ENCODE measurements at regions not wholly inside any gene's neighbourhood (a gene's known extent, or its start where the extent isn't known, plus 50 kb on each side); places are given as distances from the start of the nearest gene placed in this dataset.
"Not testable (repeated sequence)": the region's sequence is repeated elsewhere in the genome, so short reads cannot be mapped to it uniquely, and the experiment has no call there.

DNA sequence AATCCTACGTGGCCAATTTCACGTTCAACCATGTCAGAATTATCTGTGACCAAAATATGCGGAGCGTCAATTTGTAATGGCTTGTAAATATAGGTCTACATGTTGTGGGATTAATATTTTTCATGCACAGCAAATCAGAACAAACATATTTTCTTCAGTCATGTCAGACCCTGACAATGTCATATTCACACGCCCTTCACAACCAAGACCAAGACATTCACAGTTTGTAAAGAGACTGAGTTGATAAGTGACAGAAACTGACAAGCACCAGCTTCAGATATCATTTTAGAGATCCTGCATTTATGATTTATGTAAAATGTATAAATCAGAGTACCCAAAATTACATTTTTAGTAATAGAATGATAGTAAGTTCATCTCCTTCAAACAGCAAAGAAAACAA is 57.3 kb upstream of the NOVA1 start:
- TF ChIP-seq, protein P1, sequence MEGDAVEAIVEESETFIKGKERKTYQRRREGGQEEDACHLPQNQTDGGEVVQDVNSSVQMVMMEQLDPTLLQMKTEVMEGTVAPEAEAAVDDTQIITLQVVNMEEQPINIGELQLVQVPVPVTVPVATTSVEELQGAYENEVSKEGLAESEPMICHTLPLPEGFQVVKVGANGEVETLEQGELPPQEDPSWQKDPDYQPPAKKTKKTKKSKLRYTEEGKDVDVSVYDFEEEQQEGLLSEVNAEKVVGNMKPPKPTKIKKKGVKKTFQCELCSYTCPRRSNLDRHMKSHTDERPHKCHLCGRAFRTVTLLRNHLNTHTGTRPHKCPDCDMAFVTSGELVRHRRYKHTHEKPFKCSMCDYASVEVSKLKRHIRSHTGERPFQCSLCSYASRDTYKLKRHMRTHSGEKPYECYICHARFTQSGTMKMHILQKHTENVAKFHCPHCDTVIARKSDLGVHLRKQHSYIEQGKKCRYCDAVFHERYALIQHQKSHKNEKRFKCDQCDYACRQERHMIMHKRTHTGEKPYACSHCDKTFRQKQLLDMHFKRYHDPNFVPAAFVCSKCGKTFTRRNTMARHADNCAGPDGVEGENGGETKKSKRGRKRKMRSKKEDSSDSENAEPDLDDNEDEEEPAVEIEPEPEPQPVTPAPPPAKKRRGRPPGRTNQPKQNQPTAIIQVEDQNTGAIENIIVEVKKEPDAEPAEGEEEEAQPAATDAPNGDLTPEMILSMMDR (IDR thresholded peaks at IDR 0.05; ENCODE audit: low read depth, low read length), result no peak
- H3K4me3 ChIP-seq (ENCODE audit: low read depth, low read length), result no peak overlapping the region

DNA sequence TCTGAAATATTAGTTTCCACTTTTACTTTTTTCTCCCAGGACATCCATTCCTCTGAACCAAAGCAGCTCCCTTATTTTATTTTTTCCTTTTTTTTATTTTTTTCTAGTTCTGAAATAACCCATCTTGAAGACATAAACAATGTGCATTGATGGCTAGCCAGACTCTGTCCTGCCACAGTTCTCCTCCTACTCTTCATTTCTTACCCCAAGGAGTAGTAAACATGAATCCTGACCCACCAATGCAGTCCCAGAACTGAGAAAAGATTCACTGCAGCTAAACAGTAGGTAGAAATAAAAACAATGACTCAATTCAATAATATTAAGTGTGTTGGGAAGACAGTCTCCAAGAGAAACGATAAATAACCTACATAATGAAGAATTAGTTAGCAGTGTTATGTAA is 65.7 kb upstream of the NOVA1 start:
- TF ChIP-seq, protein P1 (IDR thresholded peaks at IDR 0.05; ENCODE audit: low read depth, low read length), result no peak
- no peak overlapping the region for H3K4me3 ChIP-seq (ENCODE audit: low read depth, low read length)

DNA sequence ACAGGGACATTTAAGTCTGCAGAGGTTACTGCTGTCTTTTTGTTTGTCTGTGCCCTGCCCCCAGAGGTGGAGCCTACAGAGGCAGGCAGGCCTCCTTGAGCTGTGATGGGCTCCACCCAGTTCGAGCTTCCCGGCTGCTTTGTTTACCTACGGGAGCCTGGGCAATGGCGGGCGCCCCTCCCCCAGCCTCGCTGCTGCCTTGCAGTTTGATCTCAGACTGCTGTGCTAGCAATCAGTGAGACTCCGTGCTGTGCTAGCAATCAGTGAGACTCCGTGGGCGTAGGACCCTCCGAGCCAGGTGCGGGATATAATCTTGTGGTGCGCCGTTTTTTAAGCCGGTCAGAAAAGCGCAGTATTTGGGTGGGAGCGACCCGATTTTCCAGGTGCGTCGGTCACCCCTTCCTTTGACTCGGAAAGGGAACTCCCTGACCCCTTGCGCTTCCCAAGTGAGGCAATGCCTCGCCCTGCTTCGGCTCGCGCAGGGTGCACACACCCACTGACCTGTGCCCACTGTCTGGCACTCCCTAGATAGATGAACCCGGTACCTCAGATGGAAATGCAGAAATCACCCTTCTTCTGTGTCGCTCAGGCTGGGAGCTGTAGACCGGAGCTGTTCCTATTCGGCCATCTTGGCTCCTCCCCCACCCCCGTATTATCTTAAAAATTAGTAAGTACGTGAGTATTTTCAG is 81.0 kb upstream of the NOVA1 start:
- not testable (repeated sequence) for H3K4me3 ChIP-seq (ENCODE audit: low read depth, low read length)

DNA sequence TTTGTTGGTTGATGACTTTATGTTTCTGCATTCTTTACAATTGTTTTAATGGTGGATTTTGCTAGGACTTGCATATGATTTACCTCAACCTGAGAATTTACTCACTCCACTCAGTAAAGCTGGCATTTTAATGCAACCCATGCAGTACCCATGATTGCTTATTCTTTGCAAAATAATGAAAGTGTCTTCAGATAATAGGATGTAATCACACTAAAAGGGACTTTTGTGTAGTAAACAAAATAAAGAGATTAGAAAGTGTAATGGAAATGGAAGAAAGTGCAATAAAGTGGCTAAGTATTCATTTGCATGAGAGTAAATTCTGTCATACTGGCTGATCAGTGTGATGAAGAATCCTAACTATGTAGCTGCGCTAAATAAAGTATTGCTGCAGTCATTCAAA is 87.6 kb upstream of the NOVA1 start:
- TF ChIP-seq, protein P1 (IDR thresholded peaks at IDR 0.05; ENCODE audit: low read depth, low read length), result no peak
- no peak overlapping the region for H3K4me3 ChIP-seq (ENCODE audit: low read depth, low read length)

DNA sequence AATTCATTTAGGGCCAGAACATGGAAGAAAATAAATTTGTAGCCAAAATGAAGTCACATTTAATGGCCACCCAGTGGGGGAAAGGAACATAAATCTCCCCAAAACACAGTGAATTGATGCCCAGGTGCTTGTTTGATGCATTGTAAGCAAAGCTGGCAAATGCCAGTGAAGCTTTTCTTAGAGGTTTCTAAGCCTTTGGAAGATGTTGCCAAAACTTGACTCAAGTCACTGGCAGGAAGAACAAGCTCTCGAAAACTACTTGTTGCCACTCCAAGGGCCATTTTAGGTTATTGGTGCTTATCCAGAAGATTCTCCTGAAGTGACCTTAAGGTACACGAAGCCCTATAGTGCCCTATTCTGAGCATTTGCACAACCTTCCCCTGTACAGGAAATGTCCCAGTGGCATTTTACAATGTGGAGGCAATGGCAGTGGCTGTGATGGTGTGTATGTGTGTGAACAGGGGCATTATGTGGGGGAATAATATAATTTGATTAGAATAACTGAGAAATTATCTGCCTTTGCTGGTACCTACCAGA is 89.5 kb upstream of the NOVA1 start:
- H3K4me3 ChIP-seq (ENCODE audit: low read depth, low read length), result no peak overlapping the region
- TF ChIP-seq, protein P1 (IDR thresholded peaks at IDR 0.05; ENCODE audit: low read depth, low read length), result no peak

DNA sequence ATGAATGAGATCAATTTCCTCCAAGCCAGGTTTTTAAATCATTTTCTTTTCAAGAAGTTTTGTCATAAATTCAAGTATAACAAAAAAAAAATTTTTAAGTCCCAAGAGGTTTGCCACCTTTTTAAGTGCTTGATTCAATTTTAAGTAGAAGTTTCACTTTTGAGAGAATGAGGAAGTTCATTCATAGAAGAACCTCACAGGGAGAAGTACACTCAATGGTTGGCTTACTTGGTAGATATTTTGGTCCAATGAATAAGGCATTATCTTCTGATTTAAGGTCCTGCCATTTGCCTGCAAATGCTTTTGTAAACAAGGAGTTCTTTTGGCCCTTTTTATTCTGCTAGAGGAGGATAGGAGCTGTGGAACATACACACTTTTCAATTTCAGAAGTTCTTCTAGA is 96.7 kb upstream of the NOVA1 start:
- no peak overlapping the region for H3K4me3 ChIP-seq (ENCODE audit: low read depth, low read length)
- TF ChIP-seq, protein P1 (IDR thresholded peaks at IDR 0.05; ENCODE audit: low read depth, low read length), result no peak

DNA sequence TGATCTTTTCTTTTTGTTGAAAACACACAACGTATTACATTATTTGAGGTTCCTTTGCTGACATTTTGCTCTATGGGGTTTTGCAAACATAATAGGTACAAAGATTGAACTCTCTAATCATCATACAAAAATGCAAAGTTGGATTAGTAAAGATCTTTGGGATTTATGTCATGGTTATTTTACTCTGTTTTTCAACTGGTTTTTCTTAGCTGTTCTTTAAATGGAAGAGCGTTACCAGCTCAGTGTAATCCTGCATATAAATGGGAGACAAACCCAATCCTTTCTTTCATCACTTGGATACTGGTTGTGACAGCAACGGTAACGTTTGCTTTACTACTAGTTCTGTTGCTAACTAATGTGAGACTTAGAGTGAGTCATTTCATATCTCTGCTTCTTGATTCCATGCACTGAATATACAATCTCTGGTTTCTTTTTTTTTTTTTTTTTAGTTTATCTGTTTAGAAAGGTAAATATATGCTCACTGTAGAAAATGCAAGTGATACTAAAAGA is 104.9 kb upstream of the NOVA1 start:
- no peak overlapping the region for H3K4me3 ChIP-seq (ENCODE audit: low read depth, low read length)
- TF ChIP-seq, protein P1 (IDR thresholded peaks at IDR 0.05; ENCODE audit: low read depth, low read length), result no peak
